ENCODE measurements at regions not wholly inside any gene's neighbourhood (a gene's known extent, or its start where the extent isn't known, plus 50 kb on each side); places are given as distances from the start of the nearest gene placed in this dataset.

- DNase-seq (ENCODE audit: low read depth in 1 of 2, low spot score in 1 of 2), result no peak
These were observed 317.8 kb upstream of the FANCL start for GRCh38 chr2:58558881-58559280.

- DNase-seq (ENCODE audit: low read depth in 1 of 2, low spot score in 1 of 2), result no peak
These were observed 316.1 kb upstream of the FANCL start for GRCh38 chr2:58557176-58557575.

- DNase-seq (ENCODE audit: low read depth in 1 of 2, low spot score in 1 of 2), result no peak
These were observed 312.8 kb upstream of the FANCL start for GRCh38 chr2:58553937-58554336.

GRCh38 chr2:58553522-58553921 lies 312.4 kb upstream of the FANCL start:
- no peak for DNase-seq (ENCODE audit: low read depth in 1 of 2, low spot score in 1 of 2)

GRCh38 chr2:58545300-58546280 lies 304.5 kb upstream of the FANCL start:
- DNase-seq (ENCODE audit: low read depth in 1 of 2, low spot score in 1 of 2), result no peak

GRCh38 chr2:58543442-58543841 lies 302.3 kb upstream of the FANCL start:
- no peak for DNase-seq (ENCODE audit: low read depth in 1 of 2, low spot score in 1 of 2)

- DNase-seq (ENCODE audit: low read depth in 1 of 2, low spot score in 1 of 2), result no peak
These were observed 300.4 kb upstream of the FANCL start for GRCh38 chr2:58541511-58541910.

- no peak for DNase-seq (ENCODE audit: low read depth in 1 of 2, low spot score in 1 of 2)
These were observed 299.6 kb upstream of the FANCL start for GRCh38 chr2:58540681-58541080.

GRCh38 chr2:58539973-58540372 lies 298.8 kb upstream of the FANCL start:
- no peak for DNase-seq (ENCODE audit: low read depth in 1 of 2, low spot score in 1 of 2)

GRCh38 chr2:58535990-58536389 lies 294.9 kb upstream of the FANCL start:
- no peak for DNase-seq (ENCODE audit: low read depth in 1 of 2, low spot score in 1 of 2)

- no peak for DNase-seq (ENCODE audit: low read depth in 1 of 2, low spot score in 1 of 2)
These were observed 294.1 kb upstream of the FANCL start for GRCh38 chr2:58535182-58535581.

- no peak for DNase-seq (ENCODE audit: low read depth in 1 of 2, low spot score in 1 of 2)
These were observed 292.3 kb upstream of the FANCL start for GRCh38 chr2:58533376-58533775.

GRCh38 chr2:58532641-58533040 lies 291.5 kb upstream of the FANCL start:
- no peak for DNase-seq (ENCODE audit: low read depth in 1 of 2, low spot score in 1 of 2)

GRCh38 chr2:58527647-58528046 lies 286.5 kb upstream of the FANCL start:
- no peak for DNase-seq (ENCODE audit: low read depth in 1 of 2, low spot score in 1 of 2)

- no peak for DNase-seq (ENCODE audit: low read depth in 1 of 2, low spot score in 1 of 2)
These were observed 280.9 kb upstream of the FANCL start for GRCh38 chr2:58521803-58522554.

GRCh38 chr2:58520903-58521302 lies 279.8 kb upstream of the FANCL start:
- no peak for DNase-seq (ENCODE audit: low read depth in 1 of 2, low spot score in 1 of 2)

GRCh38 chr2:58517881-58518280 lies 276.8 kb upstream of the FANCL start:
- DNase-seq (ENCODE audit: low read depth in 1 of 2, low spot score in 1 of 2), result no peak

GRCh38 chr2:58516695-58517094 lies 275.6 kb upstream of the FANCL start:
- DNase-seq (ENCODE audit: low read depth in 1 of 2, low spot score in 1 of 2), result no peak

GRCh38 chr2:58515827-58516573 lies 274.9 kb upstream of the FANCL start:
- no peak for DNase-seq (ENCODE audit: low read depth in 1 of 2, low spot score in 1 of 2)

GRCh38 chr2:58514252-58514651 lies 273.1 kb upstream of the FANCL start:
- no peak for DNase-seq (ENCODE audit: low read depth in 1 of 2, low spot score in 1 of 2)

- no peak for DNase-seq (ENCODE audit: low read depth in 1 of 2, low spot score in 1 of 2)
These were observed 271.8 kb upstream of the FANCL start for GRCh38 chr2:58512878-58513277.

All from stimulated activated CD4-positive, alpha-beta T cell treated with anti-CD3 and anti-CD28 coated beads, Interleukin-15, amount 100 ng/mL, for 1 hour (primary cell).